ENCODE measurements at regions not wholly inside any gene's neighbourhood (a gene's known extent, or its start where the extent isn't known, plus 50 kb on each side); places are given as distances from the start of the nearest gene placed in this dataset.

GRCh38 chr4:75101906-75102786, 169.2 kb downstream of the PARM1 start:
- DNase-seq: peak in 1 of 2 experiments; percentile 26
